Muscle layer of duodenum (tissue), 2 donors: ENCODE measurements at regions not wholly inside any gene's neighbourhood (a gene's known extent, or its start where the extent isn't known, plus 50 kb on each side); places are given as distances from the start of the nearest gene placed in this dataset.

Source experiments
- H3K27ac ChIP-seq: one replicate; pipeline ENCODE4 v1.7.0; 2013; ENCODE audit warnings: mild to moderate bottlenecking, low read length
- H3K27me3 ChIP-seq: one replicate; pipeline ENCODE4 v1.7.0; 2013; ENCODE audit warnings: low read depth, mild to moderate bottlenecking, control low read depth, low read length
- H3K36me3 ChIP-seq, 2 donors: one replicate each; pipeline ENCODE4 v1.7.0; 2013; ENCODE audit warnings: low read length in 2 of 2, control low read depth in 1 of 2, mild to moderate bottlenecking in 1 of 2; ENCODE audit not compliant: insufficient read depth in 2 of 2, control insufficient read depth in 1 of 2
- H3K4me1 ChIP-seq, 2 donors: one replicate each; pipeline ENCODE4 v1.7.0; 2013; ENCODE audit warnings: low read length in 2 of 2, mild to moderate bottlenecking in 2 of 2, control low read depth in 1 of 2, moderate library complexity in 1 of 2; ENCODE audit not compliant: insufficient read depth in 2 of 2, control insufficient read depth in 1 of 2
- H3K4me3 ChIP-seq, 2 donors: one replicate each; pipeline ENCODE4 v1.7.0; 2013; ENCODE audit warnings: low read length in 2 of 2, low read depth in 1 of 2, mild to moderate bottlenecking in 1 of 2
- H3K9me3 ChIP-seq, 2 donors: one replicate each; pipeline ENCODE4 v1.7.0; 2013; ENCODE audit warnings: low read length in 2 of 2, control low read depth in 1 of 2, mild to moderate bottlenecking in 1 of 2; ENCODE audit not compliant: control insufficient read depth in 1 of 2
- donor health status: healthy.

DNA sequence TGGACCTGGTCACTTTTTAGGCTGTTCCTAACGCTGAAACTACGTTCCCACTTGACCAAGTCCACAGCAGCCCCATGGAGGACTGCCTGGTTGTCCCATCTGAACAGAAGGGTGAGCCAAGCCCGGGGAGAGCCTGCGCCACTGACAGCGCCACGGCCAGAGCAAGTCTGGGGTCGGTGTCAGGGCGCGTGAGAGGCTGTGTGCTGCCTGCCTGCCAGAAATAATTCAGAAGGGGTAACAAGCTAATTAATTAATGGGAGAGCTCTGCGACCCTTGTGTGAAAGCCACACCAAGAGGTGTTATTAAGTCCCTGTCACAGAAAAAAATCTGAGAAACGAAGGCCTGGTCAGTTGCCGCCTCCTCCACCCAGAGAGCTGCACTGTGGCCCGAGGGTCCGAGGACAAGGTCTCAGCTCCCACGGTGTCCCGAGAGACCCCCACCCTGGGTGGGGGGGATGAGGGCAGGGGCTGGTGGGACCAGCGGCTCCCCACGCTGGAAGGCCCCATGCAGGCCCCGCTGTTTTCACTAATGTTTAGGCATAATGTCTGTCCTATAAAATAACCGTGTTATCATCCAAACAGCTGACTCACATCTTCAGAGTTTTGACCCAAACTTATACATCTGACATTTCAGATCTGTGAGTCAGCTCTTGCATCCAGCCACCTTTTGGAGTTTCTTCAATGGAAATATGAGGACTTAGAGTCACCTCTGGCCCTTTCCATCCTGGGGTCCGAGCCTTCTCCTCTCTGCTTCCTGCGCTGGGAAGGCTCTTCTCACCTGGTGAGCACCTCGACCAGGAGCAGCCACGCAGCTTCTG lies 58.5 kb downstream of the DLL1 start:
- Histone ChIP-seq H3K27me3 (no peaks in the 10 kb centered on the region), H3K9me3 (no peaks in the 10 kb centered on the region), H3K4me1 (no peaks in the 10 kb centered on the region), H3K36me3 (no peaks in the 10 kb centered on the region), H3K27ac (no peak overlapping the region), H3K4me3 (no peak overlapping the region)

DNA sequence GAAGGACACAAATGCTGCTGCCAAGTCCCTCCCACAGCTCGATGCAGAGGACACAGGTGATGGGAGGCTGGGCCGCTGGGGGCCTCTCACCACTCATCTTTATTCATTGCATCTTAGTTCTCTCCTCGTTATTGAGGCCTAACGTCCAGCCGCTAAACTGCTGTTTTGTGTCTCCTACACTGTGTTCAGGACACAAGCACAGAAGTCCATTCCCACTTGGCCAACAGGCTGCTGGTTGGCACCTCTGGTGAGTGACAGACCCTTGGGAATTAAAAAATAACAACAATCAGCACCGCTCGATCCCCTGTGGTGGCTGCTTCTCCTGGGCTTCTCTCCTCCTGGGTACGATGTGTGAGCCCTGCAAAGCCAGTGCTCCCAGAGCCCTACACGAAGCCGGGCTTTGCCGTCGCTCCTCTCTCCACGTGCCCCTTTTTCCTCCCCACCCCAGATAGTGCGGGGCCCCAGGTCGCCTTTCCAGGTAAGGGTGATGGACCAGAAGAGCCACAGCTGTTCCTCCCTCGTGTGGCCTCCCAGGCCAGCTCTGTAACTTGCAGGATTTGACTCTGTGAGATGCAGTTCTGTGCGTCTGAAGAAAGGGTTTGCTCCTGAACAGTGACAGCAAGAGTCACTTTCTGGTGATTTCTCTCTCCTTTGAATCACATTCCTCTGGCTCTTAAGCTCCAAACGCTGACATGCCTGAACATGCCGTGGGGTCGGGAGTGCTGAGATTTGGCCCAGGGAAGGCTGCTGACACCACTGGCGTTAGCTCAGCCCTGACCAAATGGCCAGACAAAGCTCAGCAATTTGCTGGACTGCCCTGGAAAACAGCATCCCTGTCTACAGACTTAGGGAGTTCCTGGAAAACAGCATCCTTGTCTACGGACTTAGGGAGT lies 59.3 kb downstream of the DLL1 start:
- Histone ChIP-seq H3K27me3 (no peaks in the 10 kb centered on the region), H3K27ac (no peak overlapping the region), H3K36me3 (no peaks in the 10 kb centered on the region), H3K4me3 (no peak overlapping the region), H3K4me1 (no peaks in the 10 kb centered on the region), H3K9me3 (no peaks in the 10 kb centered on the region)

DNA sequence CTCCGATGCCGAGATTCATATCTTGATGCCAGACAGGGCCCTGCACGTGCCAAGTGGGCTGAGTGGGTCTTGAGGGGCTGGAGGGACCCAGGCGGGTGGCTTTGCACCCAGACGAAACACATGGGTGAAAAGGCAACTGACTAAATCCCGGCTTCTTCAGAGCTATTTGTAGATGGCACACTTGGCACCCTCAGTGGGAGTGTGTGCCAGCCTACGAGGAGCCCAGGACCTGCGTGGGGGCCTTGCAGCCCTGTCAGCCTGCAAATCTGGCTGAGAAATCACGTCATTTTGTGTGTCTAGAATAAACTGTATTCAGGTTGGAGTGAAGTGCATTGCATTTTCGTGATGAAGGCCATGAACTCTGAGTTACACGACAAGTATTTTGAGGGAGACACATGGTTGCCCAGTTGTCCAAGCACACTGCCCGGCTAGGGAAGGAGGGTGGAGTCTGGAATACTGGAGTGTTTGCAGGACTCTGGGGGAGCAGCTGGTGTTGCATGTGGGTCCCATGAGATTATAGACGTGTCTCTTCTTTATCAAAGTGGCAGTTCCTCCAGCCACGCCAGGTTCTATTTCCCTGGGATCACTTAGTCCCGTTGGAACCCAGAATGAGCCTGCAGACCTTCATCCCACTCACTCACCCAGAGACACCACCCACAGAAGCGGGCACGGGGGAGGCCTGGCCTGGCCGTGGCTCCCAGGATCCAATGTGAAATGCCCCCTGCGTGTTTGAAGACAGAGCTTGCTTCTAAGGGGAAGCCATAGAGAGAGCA lies 60.2 kb downstream of the DLL1 start:
- H3K4me3 ChIP-seq = no peak overlapping the region
- no peaks in the 10 kb centered on the region for H3K4me1 ChIP-seq
- no peaks in the 10 kb centered on the region for H3K36me3 ChIP-seq
- H3K27me3 ChIP-seq = no peaks in the 10 kb centered on the region
- H3K9me3 ChIP-seq = no peaks in the 10 kb centered on the region
- H3K27ac ChIP-seq = no peak overlapping the region

DNA sequence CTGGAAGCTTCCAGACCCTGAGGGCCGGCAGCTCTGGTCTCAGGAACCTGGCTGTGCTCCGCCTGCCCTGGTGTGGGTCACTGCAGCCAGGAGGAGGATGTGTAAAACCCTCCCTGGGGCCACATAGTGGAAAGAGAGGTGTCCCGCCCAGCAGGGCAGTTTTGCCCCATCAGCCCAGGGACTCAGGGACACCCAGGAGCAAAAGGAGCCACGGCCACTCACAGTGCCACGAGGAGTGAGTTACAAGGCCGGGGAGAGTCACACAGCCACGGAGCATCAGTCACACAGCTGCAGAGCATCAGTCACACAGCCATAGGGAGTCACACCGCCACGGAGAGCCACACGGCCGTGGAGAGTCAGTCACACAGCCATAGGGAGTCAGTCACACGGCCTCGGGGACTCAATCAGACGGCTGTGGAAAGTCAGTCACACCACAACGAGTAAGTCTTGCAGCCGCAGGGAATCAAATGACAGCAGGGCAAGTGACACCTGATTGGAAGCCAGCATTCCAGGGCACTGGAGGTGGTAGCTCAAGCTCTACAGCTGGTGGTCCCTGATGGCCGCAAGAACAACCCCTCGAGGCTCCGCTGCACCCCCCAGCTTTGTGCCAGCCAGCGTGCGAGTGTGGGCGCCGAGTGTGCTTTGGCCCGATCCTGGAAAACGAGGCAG lies 60.9 kb downstream of the DLL1 start:
- Histone ChIP-seq H3K27ac (no peak overlapping the region), H3K4me3 (no peak overlapping the region), H3K4me1 (no peaks in the 10 kb centered on the region), H3K27me3 (no peaks in the 10 kb centered on the region), H3K36me3 (no peaks in the 10 kb centered on the region), H3K9me3 (no peaks in the 10 kb centered on the region)

DNA sequence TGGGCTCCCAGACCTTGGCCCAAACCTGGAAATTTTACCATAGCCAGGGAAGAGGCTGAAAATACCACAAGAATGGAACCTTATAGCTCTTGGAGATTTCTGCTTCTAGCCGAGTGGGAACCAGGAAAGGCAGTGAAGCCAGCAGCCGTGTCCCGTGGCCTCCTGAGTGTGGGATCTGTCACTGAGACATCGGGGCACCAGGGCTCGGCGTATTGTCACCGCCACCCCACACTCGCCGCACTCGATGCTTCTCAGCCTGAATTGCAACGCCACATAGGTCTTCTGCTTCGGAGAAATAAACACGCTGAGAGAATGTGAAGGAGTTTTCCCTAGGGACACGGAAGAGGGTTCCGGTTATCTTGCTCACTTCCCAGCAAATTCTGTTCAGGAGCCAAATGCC lies 61.5 kb downstream of the DLL1 start:
- H3K27ac ChIP-seq = no peak overlapping the region
- no peaks in the 10 kb centered on the region for H3K27me3 ChIP-seq
- H3K9me3 ChIP-seq = no peaks in the 10 kb centered on the region
- H3K36me3 ChIP-seq = no peaks in the 10 kb centered on the region
- H3K4me3 ChIP-seq = no peak overlapping the region
- no peaks in the 10 kb centered on the region for H3K4me1 ChIP-seq

DNA sequence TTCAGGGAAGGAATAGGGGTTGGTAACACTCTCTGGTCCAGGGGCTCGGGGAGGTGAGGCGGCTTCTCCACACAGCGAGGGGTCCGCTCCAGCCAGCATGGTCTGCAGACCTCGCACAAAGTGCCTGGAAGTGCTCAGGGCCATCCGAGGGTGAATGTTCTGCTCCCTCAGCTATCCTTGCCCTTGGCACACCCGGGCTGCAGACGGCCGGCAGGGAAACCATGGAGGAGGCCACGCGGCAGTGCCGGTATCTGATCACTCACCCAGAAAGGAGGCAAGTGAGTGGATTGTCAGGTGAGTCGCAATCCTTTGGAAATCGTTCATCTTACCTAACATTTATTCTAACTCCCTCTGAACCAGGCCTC lies 62.0 kb downstream of the DLL1 start:
- Histone ChIP-seq H3K27ac (no peak overlapping the region), H3K36me3 (no peaks in the 10 kb centered on the region), H3K4me3 (no peak overlapping the region), H3K9me3 (no peaks in the 10 kb centered on the region), H3K27me3 (no peaks in the 10 kb centered on the region), H3K4me1 (no peaks in the 10 kb centered on the region)

DNA sequence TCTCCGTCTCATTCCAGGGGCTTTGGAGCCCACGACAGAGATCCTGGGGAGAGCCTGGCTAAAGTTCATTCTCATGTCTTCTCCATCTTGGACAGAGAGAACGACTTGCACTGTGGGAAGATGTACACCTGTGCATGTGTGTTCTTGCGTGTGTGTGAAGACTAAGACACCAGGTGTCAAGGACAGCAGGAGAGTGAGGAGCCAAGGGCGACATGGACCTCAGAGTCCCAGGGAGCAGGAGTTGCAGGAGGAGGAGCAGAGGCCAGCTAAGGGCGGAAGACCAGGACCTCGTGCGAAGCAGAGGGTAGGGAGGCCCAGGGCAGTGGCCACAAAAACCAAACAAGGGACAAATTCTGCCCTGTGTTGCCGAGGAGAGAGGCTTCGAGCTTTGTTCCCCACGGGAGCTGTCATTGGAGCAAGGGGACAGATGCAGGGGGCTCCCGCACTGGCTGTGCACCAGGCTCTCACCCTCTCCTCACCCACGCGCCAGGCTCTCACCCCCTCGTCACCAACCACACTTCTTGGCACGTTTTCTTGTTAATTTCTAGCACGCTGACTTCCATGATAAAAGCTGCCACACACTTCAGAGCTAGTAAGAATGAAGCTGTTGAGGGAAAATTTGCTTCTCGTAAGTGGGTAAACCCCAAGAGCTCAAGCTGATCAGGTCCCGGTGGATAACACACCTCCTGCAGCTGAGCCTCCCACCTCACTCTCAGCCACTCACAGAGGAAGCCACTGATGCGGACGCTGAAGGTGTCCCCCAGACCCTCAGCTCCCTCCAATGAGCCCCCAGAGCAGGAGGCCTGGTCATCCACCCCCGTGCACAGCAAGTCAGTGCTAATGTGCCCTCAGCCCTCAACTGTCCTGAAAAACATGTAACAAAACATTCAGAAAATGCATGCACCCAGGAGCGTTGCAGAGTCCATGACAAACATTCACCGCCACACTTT lies 62.6 kb downstream of the DLL1 start:
- H3K4me1 ChIP-seq = no peaks in the 10 kb centered on the region
- H3K36me3 ChIP-seq = no peaks in the 10 kb centered on the region
- no peaks in the 10 kb centered on the region for H3K9me3 ChIP-seq
- H3K27ac ChIP-seq = no peak overlapping the region
- H3K27me3 ChIP-seq = no peaks in the 10 kb centered on the region
- no peak overlapping the region for H3K4me3 ChIP-seq

DNA sequence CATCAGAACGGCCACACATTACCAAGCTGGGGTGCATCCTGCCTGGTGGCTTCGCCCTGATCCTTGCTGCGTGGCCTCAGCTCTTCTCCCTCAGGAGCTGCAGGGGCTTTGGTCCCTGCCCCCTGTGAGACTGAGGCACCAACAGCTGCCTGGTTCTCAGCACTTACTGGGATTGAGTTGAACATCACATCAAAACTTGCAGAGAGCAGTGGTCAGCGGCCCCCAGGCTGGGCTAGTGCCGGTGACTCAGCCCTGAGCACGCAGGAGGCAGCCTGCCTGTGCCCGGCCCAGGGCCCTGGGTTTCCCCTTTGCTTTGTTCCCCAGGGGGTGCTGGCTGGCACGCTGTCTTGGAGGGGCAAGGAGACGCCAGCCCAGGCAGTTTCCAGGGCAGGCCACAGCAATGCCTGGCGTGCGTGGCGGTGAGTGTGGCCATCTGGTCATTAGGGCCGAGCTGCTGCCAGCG lies 63.3 kb downstream of the DLL1 start:
- Histone ChIP-seq H3K27me3 (no peaks in the 10 kb centered on the region), H3K36me3 (no peaks in the 10 kb centered on the region), H3K27ac (no peak overlapping the region), H3K9me3 (no peaks in the 10 kb centered on the region), H3K4me3 (no peak overlapping the region), H3K4me1 (no peaks in the 10 kb centered on the region)

DNA sequence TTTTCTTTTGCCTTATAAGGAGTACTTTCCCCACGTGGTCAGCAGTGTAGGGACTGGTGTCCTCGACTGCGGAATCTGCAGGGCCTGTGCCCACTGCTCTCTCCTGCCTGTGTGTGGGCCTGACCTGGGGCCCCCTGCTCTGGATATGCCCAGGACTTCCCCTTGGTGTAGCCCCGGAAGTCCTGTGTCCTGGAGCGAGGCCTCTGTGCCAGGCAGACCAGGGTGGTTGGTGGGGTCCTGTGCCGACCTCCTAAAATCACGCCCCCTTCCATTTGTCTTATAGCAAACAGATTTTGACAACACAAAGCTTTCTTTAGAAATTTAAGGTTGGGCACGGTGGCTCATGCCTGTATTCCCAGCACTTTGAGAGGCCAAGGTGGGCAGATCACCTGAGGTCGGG lies 64.2 kb downstream of the DLL1 start:
- H3K9me3 ChIP-seq = no peaks in the 10 kb centered on the region
- no peaks in the 10 kb centered on the region for H3K27me3 ChIP-seq
- no peaks in the 10 kb centered on the region for H3K36me3 ChIP-seq
- H3K4me1 ChIP-seq = no peaks in the 10 kb centered on the region
- no peak overlapping the region for H3K4me3 ChIP-seq
- no peak overlapping the region for H3K27ac ChIP-seq

DNA sequence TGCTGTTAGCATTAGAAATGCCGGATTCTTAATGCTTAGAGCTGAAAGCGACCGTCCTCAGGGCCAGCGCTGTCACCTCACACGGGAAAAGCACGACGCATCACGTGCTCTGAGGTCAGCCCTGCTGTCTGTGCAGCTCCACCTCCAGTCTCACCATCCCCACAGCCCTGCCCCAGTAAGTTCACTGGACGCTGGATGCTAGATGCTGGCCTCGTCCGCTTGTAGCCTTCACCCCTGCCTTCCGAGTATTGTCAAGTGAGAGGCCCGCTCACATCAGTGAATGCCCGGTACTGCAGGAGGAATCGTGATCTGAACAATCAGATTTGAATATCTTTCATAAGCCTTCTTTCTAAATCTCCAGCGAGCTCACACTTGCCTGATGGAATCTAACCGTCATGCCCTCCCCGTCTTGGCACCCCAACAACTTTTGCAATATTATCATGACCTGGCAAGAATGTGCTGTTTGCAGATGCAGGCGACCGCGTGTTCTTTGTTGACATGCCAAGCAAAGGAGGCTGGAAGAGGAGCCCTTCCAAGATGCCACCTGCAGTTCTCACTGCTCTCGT lies 64.9 kb downstream of the DLL1 start:
- Histone ChIP-seq H3K27ac (no peak overlapping the region), H3K27me3 (no peaks in the 10 kb centered on the region), H3K9me3 (no peaks in the 10 kb centered on the region), H3K4me1 (no peaks in the 10 kb centered on the region), H3K4me3 (no peak overlapping the region), H3K36me3 (no peaks in the 10 kb centered on the region)
